Smooth muscle cell (in vitro differentiated cells): ENCODE measurements at regions not wholly inside any gene's neighbourhood (a gene's known extent, or its start where the extent isn't known, plus 50 kb on each side); places are given as distances from the start of the nearest gene placed in this dataset.

Experiments used
- DNase-seq: peaks from one replicate; lab custom pipeline; 2025; ENCODE audit not compliant: unreplicated experiment; lab: John Stamatoyannopoulos, UW
- H2AFZ ChIP-seq: fragments of 200-600 bp; sonication (generic); 2 replicates; pipeline ENCODE4 v1.6.0; 2016; ENCODE audit warnings: antibody characterized with exemption, low read depth, mild to moderate bottlenecking
- H3F3A ChIP-seq: fragments of 200-600 bp; sonication (generic); 2 replicates; pipeline ENCODE4 v1.6.0; 2017; ENCODE audit warnings: antibody characterized with exemption, low read depth
- H3K27ac ChIP-seq: fragments of 200-600 bp; sonication (generic); 2 replicates; pipeline ENCODE4 v1.5.1; 2016; ENCODE audit warnings: low read depth, mild to moderate bottlenecking
- H3K27me3 ChIP-seq: fragments of 200-600 bp; sonication (generic); 2 replicates; pipeline ENCODE4 v1.6.1; 2016; ENCODE audit warnings: low read depth, mild to moderate bottlenecking
- H3K36me3 ChIP-seq: fragments of 200-600 bp; sonication (generic); 2 replicates; pipeline ENCODE4 v1.5.1; 2016; ENCODE audit warnings: low read depth
- H3K4me1 ChIP-seq: fragments of 200-600 bp; sonication (generic); 2 replicates; pipeline ENCODE4 v1.5.1; 2016; ENCODE audit warnings: low read depth
- H3K4me2 ChIP-seq: fragments of 200-600 bp; sonication (generic); 2 replicates; pipeline ENCODE4 v1.6.0; 2016; ENCODE audit warnings: mild to moderate bottlenecking
- H3K4me3 ChIP-seq: fragments of 200-600 bp; sonication (generic); 2 replicates; pipeline ENCODE4 v1.5.1; 2016; ENCODE audit warnings: mild to moderate bottlenecking
- H3K79me2 ChIP-seq: fragments of 200-600 bp; sonication (generic); 2 replicates; pipeline ENCODE4 v1.6.0; 2016; ENCODE audit warnings: low read depth, mild to moderate bottlenecking
- H3K9ac ChIP-seq: fragments of 200-600 bp; sonication (generic); 2 replicates; pipeline ENCODE4 v1.6.0; 2016; ENCODE audit warnings: low read depth
- H3K9me3 ChIP-seq: fragments of 200-600 bp; sonication (generic); replicated peaks from 2 replicates; pipeline ENCODE4 v1.5.1; 2016; ENCODE audit warnings: low read depth
- H4K20me1 ChIP-seq: fragments of 200-600 bp; sonication (generic); 2 replicates; pipeline ENCODE4 v1.6.0; 2016; ENCODE audit warnings: low read depth
- CTCF ChIP-seq: fragments of 200-600 bp; sonication (generic); IDR thresholded peaks from 2 replicates; pipeline ENCODE4 v1.5.1; 2017; ENCODE audit warnings: borderline replicate concordance, mild to moderate bottlenecking, antibody characterized with exemption; ENCODE audit not compliant: insufficient read depth, poor library complexity, severe bottlenecking
- WGBS: methylation state at CpG from one replicate; pipeline ENCODE4 v1.1.7; 2016; ENCODE audit warnings: low lambda C conversion rate; 5-methylcytosine and 5-hydroxymethylcytosine counted together

GRCh38 chr4:123553733-123554637, 157.4 kb downstream of the SPRY1 start:
- Histone ChIP-seq H3K27ac (no peak overlapping the region), H3K27me3 (no peaks in the 10 kb centered on the region), H2AFZ (no peak overlapping the region), H4K20me1 (no peaks in the 10 kb centered on the region), H3K36me3 (no peaks in the 10 kb centered on the region), H3F3A (peaks cover 9% of the 10 kb centered on the region), H3K4me2 (no peak overlapping the region), H3K9me3 (no peaks in the 10 kb centered on the region), H3K9ac (no peak overlapping the region), H3K4me1 (peaks cover 25% of the 10 kb centered on the region), H3K79me2 (no peaks in the 10 kb centered on the region), H3K4me3 (no peak overlapping the region)
- no peak for DNase-seq
- no peak for TF ChIP-seq CTCF
- WGBS, result 98% methylated on average over 3 of the region's 3 CpGs

GRCh38 chr4:123554801-123555232, 158.2 kb downstream of the SPRY1 start:
- Histone ChIP-seq H3K9ac (no peak overlapping the region), H3K27me3 (no peaks in the 10 kb centered on the region), H2AFZ (peak overlapping the region; percentile 60), H3K9me3 (no peaks in the 10 kb centered on the region), H3F3A (peaks cover 9% of the 10 kb centered on the region), H3K4me1 (peaks cover 27% of the 10 kb centered on the region), H3K4me2 (peak overlapping the region; percentile 78), H3K36me3 (no peaks in the 10 kb centered on the region), H3K79me2 (no peaks in the 10 kb centered on the region), H4K20me1 (no peaks in the 10 kb centered on the region), H3K4me3 (peak overlapping the region; percentile 0), H3K27ac (peak overlapping the region; percentile 67)
- WGBS, result 67% methylated on average over 5 of the region's 5 CpGs
- DNase-seq, result no peak
- TF ChIP-seq CTCF, result no peak

- Histone ChIP-seq H3K27me3 (no peaks in the 10 kb centered on the region), H2AFZ (peak overlapping the region; percentile 60), H3K27ac (peak overlapping the region; percentile 67), H3K4me2 (peak overlapping the region; percentile 78), H3K4me3 (peak overlapping the region; percentile 0), H3K79me2 (no peaks in the 10 kb centered on the region), H4K20me1 (no peaks in the 10 kb centered on the region), H3F3A (peaks cover 9% of the 10 kb centered on the region), H3K9ac (no peak overlapping the region), H3K9me3 (no peaks in the 10 kb centered on the region), H3K4me1 (peaks cover 27% of the 10 kb centered on the region), H3K36me3 (no peaks in the 10 kb centered on the region)
- TF ChIP-seq CTCF, result no peak
- DNase-seq, result peak; percentile 13
- 22% methylated on average over 9 of the region's 9 CpGs for WGBS
Observed at GRCh38 chr4:123555233-123555806, 158.7 kb downstream of the SPRY1 start.
